HepG2 (cell line): ENCODE measurements at regions not wholly inside any gene's neighbourhood (a gene's known extent, or its start where the extent isn't known, plus 50 kb on each side); places are given as distances from the start of the nearest gene placed in this dataset.

Experiments
- EZH2 ChIP-seq: conservative IDR thresholded peaks from 2 replicates; pipeline ENCODE4 v1.6.1; 2012; ENCODE audit warnings: mild to moderate bottlenecking, low read depth, low read length, moderate library complexity
- GZF1 ChIP-seq: sonication (generic); formaldehyde crosslinking; IDR thresholded peaks from 2 replicates; pipeline ENCODE4 v1.5.1; 2020; ENCODE audit warnings: mild to moderate bottlenecking, missing genetic modification reagents
- JUNB ChIP-seq: sonication (generic); formaldehyde crosslinking; IDR thresholded peaks from 2 replicates; pipeline ENCODE4 v1.8.0; 2022; ENCODE audit warnings: missing genetic modification reagents, mild to moderate bottlenecking, borderline replicate concordance
- POLR2A ChIP-seq, 2 experiments: IDR thresholded peaks; 2 replicates each; pipeline ENCODE4 v1.6.1; 2011; ENCODE audit warnings: low read depth in 2 of 2, low read length in 2 of 2, mild to moderate bottlenecking in 1 of 2, moderate library complexity in 1 of 2; ENCODE audit not compliant: insufficient read depth in 1 of 2
- POLR2AphosphoS5 ChIP-seq: IDR thresholded peaks from 2 replicates; pipeline ENCODE4 v1.6.1; 2012; ENCODE audit warnings: low read depth, low read length
- TCF7L2 ChIP-seq: IDR thresholded peaks from 2 replicates; pipeline ENCODE4 v1.6.1; 2011; ENCODE audit warnings: mild to moderate bottlenecking, low read depth, low read length, moderate library complexity
- ZBTB37 ChIP-seq: sonication (generic); formaldehyde crosslinking; IDR thresholded peaks from 2 replicates; pipeline ENCODE4 v1.4.0; 2020; ENCODE audit warnings: mild to moderate bottlenecking, missing genetic modification reagents
- ZFP82 ChIP-seq: sonication (generic); formaldehyde crosslinking; IDR thresholded peaks from 2 replicates; pipeline ENCODE4 v1.5.1; 2020; ENCODE audit warnings: mild to moderate bottlenecking, missing genetic modification reagents, borderline replicate concordance
- ZNF446 ChIP-seq: sonication (generic); formaldehyde crosslinking; IDR thresholded peaks from 2 replicates; pipeline ENCODE4 v1.5.0; 2020; ENCODE audit warnings: mild to moderate bottlenecking, missing genetic modification reagents
- ZNF660 ChIP-seq: sonication (generic); formaldehyde crosslinking; IDR thresholded peaks from 2 replicates; pipeline ENCODE4 v1.5.1; 2020; ENCODE audit warnings: mild to moderate bottlenecking, low read depth, missing genetic modification reagents, borderline replicate concordance

- TF ChIP-seq EZH2 (no peak), GZF1 (CRISPR knock-in tag) (no peak), POLR2A (IDR thresholded peaks at IDR 0.05; ENCODE audit: insufficient read depth in 1 of 2, low read depth in 2 of 2, low read length in 2 of 2) (no peak), ZNF660 (no peak), ZNF446 (no peak), POLR2AphosphoS5 (no peak), ZBTB37 (CRISPR knock-in tag) (no peak), JUNB (no peak), ZFP82 (CRISPR knock-in tag) (no peak), TCF7L2 (no peak)
Measured at GRCh38 chr3:9308298-9308990, 54.4 kb upstream of the THUMPD3 start.
